PC-3 (cell line): ENCODE measurements at regions not wholly inside any gene's neighbourhood (a gene's known extent, or its start where the extent isn't known, plus 50 kb on each side); places are given as distances from the start of the nearest gene placed in this dataset.

ENCODE experiments used
- ATAC-seq: fragments of 200-7000 bp; cut with Tn5 transposase; 2 replicates; pipeline ENCODE4 v1.9.1; 2020; ENCODE audit warnings: mild to moderate bottlenecking, moderate library complexity
- BruUV-seq: library from RNA; stranded (reverse); fragments of 400-500 nt; replicated peaks from 2 replicates; lab custom pipeline; 2021; lab: Mats Ljungman, UMichigan
- CTCF ChIA-PET: fragments of 300-600 bp; sonication (Branson Sonifier 250); formaldehyde crosslinking; loops from one replicate; lab custom pipeline; 2022; ENCODE audit warnings: antibody characterized with exemption; lab: Charles Lee
- POLR2A ChIA-PET: fragments of 300-600 bp; sonication (Branson Sonifier 250); formaldehyde crosslinking; loops from one replicate; lab custom pipeline; 2022; ENCODE audit warnings: antibody characterized with exemption; ENCODE audit not compliant: unreplicated experiment; lab: Charles Lee
- DNase-seq: peaks from one replicate; pipeline ENCODE4 v3.0.0-alpha.2; 2015
- H2AFZ ChIP-seq: fragments of 300-600 bp; sonication (generic); 2 replicates; pipeline ENCODE4 v1.6.0; 2016; ENCODE audit warnings: antibody characterized with exemption, low read length
- H3F3A ChIP-seq: fragments of 300-600 bp; sonication (generic); one replicate; pipeline ENCODE4 v1.6.0; 2017; ENCODE audit warnings: antibody characterized with exemption, low read length, control low read depth, mild to moderate bottlenecking; ENCODE audit not compliant: unreplicated experiment
- H3K27ac ChIP-seq: fragments of 300-600 bp; sonication (generic); 2 replicates; pipeline ENCODE4 v1.5.1; 2016; ENCODE audit warnings: mild to moderate bottlenecking, low read length
- H3K27me3 ChIP-seq: fragments of 300-600 bp; sonication (generic); 2 replicates; pipeline ENCODE4 v1.6.1; 2016; ENCODE audit warnings: low read length, mixed read lengths
- H3K36me3 ChIP-seq: fragments of 300-600 bp; sonication (generic); 2 replicates; pipeline ENCODE4 v1.6.1; 2016; ENCODE audit warnings: low read depth, mixed run types, low read length, mixed read lengths
- H3K4me1 ChIP-seq: fragments of 300-600 bp; sonication (generic); 2 replicates; pipeline ENCODE4 v1.5.1; 2016; ENCODE audit warnings: low read length; ENCODE audit not compliant: insufficient read depth
- H3K4me2 ChIP-seq: fragments of 300-600 bp; sonication (generic); 2 replicates; pipeline ENCODE4 v1.6.0; 2016; ENCODE audit warnings: low read length
- H3K4me3 ChIP-seq: fragments of 300-600 bp; sonication (generic); 2 replicates; pipeline ENCODE4 v1.5.1; 2016; ENCODE audit warnings: mild to moderate bottlenecking, low read length, mixed read lengths
- H3K79me2 ChIP-seq: fragments of 300-600 bp; sonication (generic); 2 replicates; pipeline ENCODE4 v1.6.1; 2017; ENCODE audit warnings: low read length, mixed read lengths
- H3K9ac ChIP-seq: fragments of 300-600 bp; sonication (generic); 2 replicates; pipeline ENCODE4 v1.6.0; 2016; ENCODE audit warnings: mild to moderate bottlenecking, low read length
- H3K9me2 ChIP-seq: fragments of 300-600 bp; sonication (generic); replicated peaks from 2 replicates; pipeline ENCODE4 v1.6.1; 2016; ENCODE audit warnings: mixed run types, low read length, mixed read lengths
- H3K9me3 ChIP-seq: fragments of 300-600 bp; sonication (generic); 2 replicates; pipeline ENCODE4 v1.6.1; 2016; ENCODE audit warnings: low read length, mixed read lengths
- H4K20me1 ChIP-seq: fragments of 300-600 bp; sonication (generic); 2 replicates; pipeline ENCODE4 v1.6.1; 2016; ENCODE audit warnings: low read length, mixed read lengths
- EZH2 ChIP-seq: fragments of 300-600 bp; sonication (generic); IDR thresholded peaks from one replicate; pipeline ENCODE4 v1.6.1; 2017; ENCODE audit warnings: antibody characterized with exemption, mild to moderate bottlenecking, low read length; ENCODE audit not compliant: unreplicated experiment
- EZH2phosphoT487 ChIP-seq: fragments of 300-600 bp; sonication (generic); IDR thresholded peaks from 2 replicates; pipeline ENCODE4 v1.6.1; 2018; ENCODE audit warnings: mild to moderate bottlenecking, antibody characterized with exemption, low read length, borderline replicate concordance
- intact Hi-C: fragments of 100-400 bp; cut with micrococcal nuclease; formaldehyde crosslinking; loops from 2 replicates; pipeline ENCODE4 v1.9.0; 2023
- TF ChIP-seq, protein P1 (sequence below): fragments of 300-600 bp; sonication (generic); conservative IDR thresholded peaks from 2 replicates; pipeline ENCODE4 v1.5.1; 2017; ENCODE audit warnings: antibody characterized with exemption, low read depth, mild to moderate bottlenecking, low read length

DNA sequence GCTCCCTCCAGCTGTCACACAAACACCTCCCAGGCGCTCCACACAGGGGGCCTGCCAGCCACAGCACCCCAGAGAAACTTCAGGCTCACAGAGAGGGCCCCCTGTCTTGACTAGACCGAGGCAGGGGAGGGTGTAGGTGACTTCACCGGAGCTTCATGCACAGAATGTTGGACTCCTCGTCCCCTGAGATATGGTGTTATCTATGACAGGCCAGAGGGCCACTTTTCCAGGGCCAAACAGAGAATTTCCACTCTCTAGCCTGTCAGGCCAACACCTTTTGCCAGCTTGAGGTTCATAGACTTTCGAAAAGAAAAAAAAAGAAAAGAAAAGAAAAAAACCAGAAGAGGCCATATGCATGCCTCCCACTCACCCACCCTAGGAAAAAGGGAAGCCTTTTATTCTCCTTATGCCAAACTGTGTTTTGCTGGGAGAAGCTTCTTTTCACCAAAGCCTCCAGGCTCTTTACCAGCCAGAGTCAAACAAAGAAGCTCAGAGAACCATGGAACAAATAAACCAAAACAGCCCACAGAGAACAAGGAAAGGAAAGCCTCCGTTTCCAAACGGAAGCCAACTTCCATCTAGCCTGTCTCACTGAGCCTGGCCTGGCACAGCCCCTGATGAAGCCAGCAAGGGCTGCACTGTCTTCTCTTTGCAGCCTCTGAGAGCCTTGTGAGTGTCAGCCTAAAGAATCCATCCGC lies 313.2 kb upstream of the JARID2 start:
- POLR2A ChIA-PET: no interaction called here
- no peak overlapping the region for H2AFZ ChIP-seq

DNA sequence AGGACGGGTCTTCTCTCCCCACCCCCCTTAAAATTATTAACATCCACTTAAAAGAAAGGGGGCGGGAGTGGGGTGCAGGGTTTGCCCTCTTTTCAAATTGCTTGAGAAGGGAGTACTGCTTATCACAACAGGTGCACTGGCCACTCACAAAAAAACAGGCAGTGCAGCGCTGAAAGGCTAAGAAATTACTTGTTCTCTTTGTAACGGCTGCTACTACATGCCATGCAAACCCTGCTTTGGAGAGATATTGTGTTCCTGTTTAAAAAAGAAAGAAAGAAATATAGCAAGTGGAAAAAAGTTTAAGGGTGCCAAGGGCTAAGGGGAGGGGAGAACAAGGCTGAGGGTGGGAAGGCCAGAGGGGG lies 312.7 kb upstream of the JARID2 start:
- ATAC-seq: no peak
- no peak for DNase-seq
- Histone ChIP-seq H3K9ac (no peak overlapping the region), H3K27me3 (no peaks in the 10 kb centered on the region), H3K79me2 (no peaks in the 10 kb centered on the region), H4K20me1 (no peaks in the 10 kb centered on the region), H2AFZ (no peak overlapping the region), H3K27ac (no peak overlapping the region), H3F3A (no peaks in the 10 kb centered on the region), H3K36me3 (no peaks in the 10 kb centered on the region), H3K9me3 (no peaks in the 10 kb centered on the region), H3K4me3 (no peak overlapping the region), H3K4me2 (no peak overlapping the region), H3K9me2 (no peaks in the 10 kb centered on the region), H3K4me1 (peaks cover 17% of the 10 kb centered on the region)
- intact Hi-C loops: no loop called here
- CTCF ChIA-PET: no interaction called here
- TF ChIP-seq EZH2phosphoT487: no peak
- TF ChIP-seq, protein P1, sequence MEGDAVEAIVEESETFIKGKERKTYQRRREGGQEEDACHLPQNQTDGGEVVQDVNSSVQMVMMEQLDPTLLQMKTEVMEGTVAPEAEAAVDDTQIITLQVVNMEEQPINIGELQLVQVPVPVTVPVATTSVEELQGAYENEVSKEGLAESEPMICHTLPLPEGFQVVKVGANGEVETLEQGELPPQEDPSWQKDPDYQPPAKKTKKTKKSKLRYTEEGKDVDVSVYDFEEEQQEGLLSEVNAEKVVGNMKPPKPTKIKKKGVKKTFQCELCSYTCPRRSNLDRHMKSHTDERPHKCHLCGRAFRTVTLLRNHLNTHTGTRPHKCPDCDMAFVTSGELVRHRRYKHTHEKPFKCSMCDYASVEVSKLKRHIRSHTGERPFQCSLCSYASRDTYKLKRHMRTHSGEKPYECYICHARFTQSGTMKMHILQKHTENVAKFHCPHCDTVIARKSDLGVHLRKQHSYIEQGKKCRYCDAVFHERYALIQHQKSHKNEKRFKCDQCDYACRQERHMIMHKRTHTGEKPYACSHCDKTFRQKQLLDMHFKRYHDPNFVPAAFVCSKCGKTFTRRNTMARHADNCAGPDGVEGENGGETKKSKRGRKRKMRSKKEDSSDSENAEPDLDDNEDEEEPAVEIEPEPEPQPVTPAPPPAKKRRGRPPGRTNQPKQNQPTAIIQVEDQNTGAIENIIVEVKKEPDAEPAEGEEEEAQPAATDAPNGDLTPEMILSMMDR: no peak
- BruUV-seq: no TSS peak
- POLR2A ChIA-PET: no interaction called here

More for the DNA sequence above, 313.2 kb upstream of the JARID2 start:
- intact Hi-C loops: no loop called here
- DNase-seq (no peak), ATAC-seq (no peak)
- Histone ChIP-seq H3K27ac (no peak overlapping the region), H3K4me2 (no peak overlapping the region), H3K79me2 (no peaks in the 10 kb centered on the region), H3K27me3 (no peaks in the 10 kb centered on the region), H3F3A (no peaks in the 10 kb centered on the region), H3K9me3 (no peaks in the 10 kb centered on the region), H3K9ac (no peak overlapping the region), H3K9me2 (no peaks in the 10 kb centered on the region), H3K4me1 (peaks cover 17% of the 10 kb centered on the region), H3K36me3 (no peaks in the 10 kb centered on the region), H3K4me3 (no peak overlapping the region), H4K20me1 (no peaks in the 10 kb centered on the region)
- TF ChIP-seq, protein P1: no peak
- TF ChIP-seq EZH2: no peak
- TF ChIP-seq EZH2phosphoT487: no peak
- BruUV-seq: no TSS peak
- CTCF ChIA-PET: no interaction called here

DNA sequence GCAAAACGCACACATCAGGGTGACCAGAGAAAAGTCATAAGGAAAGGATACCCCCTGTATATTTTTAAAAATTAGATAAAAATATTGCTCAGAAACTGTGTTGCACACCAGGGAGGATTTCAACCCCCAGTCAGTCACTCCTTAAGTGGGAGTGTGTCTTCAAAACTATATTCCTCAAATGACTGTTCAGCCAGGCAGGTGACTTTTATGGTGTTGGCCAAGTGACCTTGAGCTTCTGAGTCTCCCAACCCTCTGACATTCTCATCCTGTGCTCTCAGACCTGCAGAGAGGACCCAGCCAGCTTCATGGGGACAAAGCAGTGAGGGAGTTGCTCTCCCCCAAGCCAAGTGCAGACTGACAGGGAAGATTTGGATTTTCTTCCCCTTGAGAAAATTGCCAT lies 311.9 kb upstream of the JARID2 start:
- Histone ChIP-seq H3K79me2 (no peaks in the 10 kb centered on the region), H3K27ac (no peak overlapping the region), H3K4me1 (peaks cover 17% of the 10 kb centered on the region), H3K9ac (no peak overlapping the region), H4K20me1 (no peaks in the 10 kb centered on the region), H3K4me2 (no peak overlapping the region), H2AFZ (no peak overlapping the region), H3K27me3 (no peaks in the 10 kb centered on the region), H3K4me3 (no peak overlapping the region), H3K9me2 (no peaks in the 10 kb centered on the region), H3F3A (no peaks in the 10 kb centered on the region), H3K9me3 (no peaks in the 10 kb centered on the region), H3K36me3 (no peaks in the 10 kb centered on the region)
- DNase-seq: no peak
- intact Hi-C loops: no loop called here
- CTCF ChIA-PET: no interaction called here
- TF ChIP-seq, protein P1: no peak
- TF ChIP-seq EZH2phosphoT487: no peak
- no peak for TF ChIP-seq EZH2
- ATAC-seq: no peak
- BruUV-seq: no TSS peak
- POLR2A ChIA-PET: no interaction called here
